SU-DHL-6 (cell line): ENCODE measurements at regions not wholly inside any gene's neighbourhood (a gene's known extent, or its start where the extent isn't known, plus 50 kb on each side); places are given as distances from the start of the nearest gene placed in this dataset.

ENCODE experiments used
- H2AFZ ChIP-seq: fragments of 200-600 bp; sonication (generic); 2 replicates; pipeline ENCODE4 v1.6.1; 2014; ENCODE audit warnings: low read depth, mild to moderate bottlenecking, moderate library complexity, mixed read lengths, antibody characterized with exemption, low read length; ENCODE audit not compliant: severe bottlenecking
- H3F3A ChIP-seq: fragments of 200-600 bp; shearing (Covaris generic); 2 replicates; pipeline ENCODE4 v1.6.0; 2016; ENCODE audit warnings: antibody characterized with exemption, mild to moderate bottlenecking; ENCODE audit not compliant: insufficient read depth
- H3K27ac ChIP-seq: fragments of 200-600 bp; sonication (generic); 2 replicates; pipeline ENCODE4 v1.5.1; 2016; ENCODE audit warnings: low read depth, mild to moderate bottlenecking, low read length, moderate library complexity, mixed read lengths
- H3K27me3 ChIP-seq: fragments of 200-600 bp; sonication (generic), shearing (Covaris generic); 2 replicates; pipeline ENCODE4 v1.6.0; 2014; ENCODE audit warnings: mild to moderate bottlenecking, low read length
- H3K36me3 ChIP-seq: fragments of 200-600 bp; sonication (generic); 2 replicates; pipeline ENCODE4 v1.6.1; 2014; ENCODE audit warnings: mild to moderate bottlenecking, low read length, mixed read lengths
- H3K4me2 ChIP-seq: fragments of 300-600, 200-600 bp; shearing (Covaris generic), sonication (generic); 2 replicates; pipeline ENCODE4 v1.6.0; 2014; ENCODE audit warnings: low read length, low read depth, mild to moderate bottlenecking; ENCODE audit not compliant: poor library complexity, severe bottlenecking
- H3K4me3 ChIP-seq: fragments of 200-600 bp; sonication (generic); 2 replicates; pipeline ENCODE4 v1.5.1; 2014; ENCODE audit warnings: antibody characterized with exemption, low read length, mild to moderate bottlenecking, mixed read lengths; ENCODE audit not compliant: insufficient read depth, poor library complexity, severe bottlenecking
- H3K79me2 ChIP-seq: fragments of 200-600 bp; sonication (generic); 2 replicates; pipeline ENCODE4 v1.6.1; 2014; ENCODE audit warnings: mild to moderate bottlenecking, low read length, moderate library complexity; ENCODE audit not compliant: insufficient read depth
- H3K9ac ChIP-seq: fragments of 200-600 bp; sonication (generic); 2 replicates; pipeline ENCODE4 v1.7.0; 2014; ENCODE audit warnings: mild to moderate bottlenecking, low read length
- H3K9me2 ChIP-seq: fragments of 200-600 bp; sonication (generic); replicated peaks from 2 replicates; pipeline ENCODE4 v1.6.1; 2014; ENCODE audit warnings: low read length; ENCODE audit not compliant: insufficient read depth
- H3K9me3 ChIP-seq: fragments of 200-600 bp; sonication (generic); 2 replicates; pipeline ENCODE4 v1.6.1; 2014; ENCODE audit warnings: low read length, mixed read lengths; ENCODE audit not compliant: insufficient read depth
- H4K20me1 ChIP-seq: fragments of 200-600 bp; sonication (generic); 2 replicates; pipeline ENCODE4 v1.6.1; 2014; ENCODE audit warnings: low read depth, mild to moderate bottlenecking, antibody characterized with exemption, low read length, moderate library complexity, mixed read lengths
- EZH2phosphoT487 ChIP-seq: fragments of 200-600 bp; sonication (generic), shearing (Covaris generic); conservative IDR thresholded peaks from 2 replicates; pipeline ENCODE4 v1.6.1; 2018; ENCODE audit warnings: mild to moderate bottlenecking, antibody characterized with exemption, low read length, moderate library complexity, mixed read lengths
- TF ChIP-seq, protein P1 (sequence below): fragments of 200-600 bp; sonication (generic); IDR thresholded peaks from one replicate; pipeline ENCODE4 v1.5.1; 2017; ENCODE audit warnings: antibody characterized with exemption, mild to moderate bottlenecking, low read length, moderate library complexity; ENCODE audit not compliant: insufficient read depth, poor library complexity, severe bottlenecking

DNA sequence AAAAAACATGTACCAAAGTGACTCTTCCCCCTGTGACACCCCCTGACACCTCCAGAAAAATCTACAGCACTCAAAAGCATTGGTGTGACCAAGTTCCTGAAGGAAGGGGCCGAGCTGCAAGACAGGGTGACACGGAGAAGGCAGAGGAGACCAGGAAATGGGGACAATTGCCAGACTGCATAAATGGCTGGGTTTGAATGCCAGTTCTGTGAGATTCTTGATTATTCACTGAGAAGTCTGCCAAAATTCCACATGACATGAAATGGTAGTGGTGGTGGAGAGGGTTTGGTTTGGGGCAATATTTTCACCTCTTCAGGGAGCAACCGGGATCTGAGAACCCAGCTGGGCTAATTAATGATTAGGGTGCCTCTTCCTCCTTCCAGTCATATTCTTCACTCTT is 178.5 kb downstream of the ARL4C start:
- no peaks in the 10 kb centered on the region for H3F3A ChIP-seq
- H3K4me2 ChIP-seq, result no peak overlapping the region
- no peak overlapping the region for H3K27ac ChIP-seq
- no peaks in the 10 kb centered on the region for H4K20me1 ChIP-seq
- TF ChIP-seq, protein P1, sequence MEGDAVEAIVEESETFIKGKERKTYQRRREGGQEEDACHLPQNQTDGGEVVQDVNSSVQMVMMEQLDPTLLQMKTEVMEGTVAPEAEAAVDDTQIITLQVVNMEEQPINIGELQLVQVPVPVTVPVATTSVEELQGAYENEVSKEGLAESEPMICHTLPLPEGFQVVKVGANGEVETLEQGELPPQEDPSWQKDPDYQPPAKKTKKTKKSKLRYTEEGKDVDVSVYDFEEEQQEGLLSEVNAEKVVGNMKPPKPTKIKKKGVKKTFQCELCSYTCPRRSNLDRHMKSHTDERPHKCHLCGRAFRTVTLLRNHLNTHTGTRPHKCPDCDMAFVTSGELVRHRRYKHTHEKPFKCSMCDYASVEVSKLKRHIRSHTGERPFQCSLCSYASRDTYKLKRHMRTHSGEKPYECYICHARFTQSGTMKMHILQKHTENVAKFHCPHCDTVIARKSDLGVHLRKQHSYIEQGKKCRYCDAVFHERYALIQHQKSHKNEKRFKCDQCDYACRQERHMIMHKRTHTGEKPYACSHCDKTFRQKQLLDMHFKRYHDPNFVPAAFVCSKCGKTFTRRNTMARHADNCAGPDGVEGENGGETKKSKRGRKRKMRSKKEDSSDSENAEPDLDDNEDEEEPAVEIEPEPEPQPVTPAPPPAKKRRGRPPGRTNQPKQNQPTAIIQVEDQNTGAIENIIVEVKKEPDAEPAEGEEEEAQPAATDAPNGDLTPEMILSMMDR, result no peak
- TF ChIP-seq EZH2phosphoT487, result no peak
- no peaks in the 10 kb centered on the region for H3K9me3 ChIP-seq
- no peak overlapping the region for H3K4me3 ChIP-seq
- no peaks in the 10 kb centered on the region; the same call in 1 of the 2 replicates for H3K27me3 ChIP-seq
- H3K9me2 ChIP-seq, result no peaks in the 10 kb centered on the region
- H2AFZ ChIP-seq, result no peak overlapping the region
- no peaks in the 10 kb centered on the region for H3K36me3 ChIP-seq
- no peak overlapping the region for H3K9ac ChIP-seq
- H3K79me2 ChIP-seq, result no peaks in the 10 kb centered on the region

DNA sequence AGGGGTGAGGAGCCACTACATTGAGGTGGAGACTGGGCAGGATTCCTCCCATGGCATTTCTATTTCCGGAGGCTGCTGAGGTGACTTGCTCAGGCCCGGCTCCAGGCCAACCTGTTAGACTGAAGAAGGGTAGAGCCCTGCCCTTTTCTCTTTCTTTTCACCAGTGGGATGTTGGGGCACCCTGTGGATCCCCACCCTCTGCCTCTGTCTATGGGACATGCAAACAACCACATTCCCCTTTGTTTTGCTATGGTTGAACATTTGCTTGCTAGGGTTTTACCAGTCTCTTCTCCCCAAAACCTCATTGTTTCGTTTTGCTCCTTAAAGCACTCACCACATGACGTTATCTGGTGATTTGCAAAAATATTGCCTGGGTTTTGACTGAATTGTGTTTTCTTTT is 183.3 kb downstream of the ARL4C start:
- no peaks in the 10 kb centered on the region for H3K9me2 ChIP-seq
- H3K4me3 ChIP-seq, result no peak overlapping the region
- no peaks in the 10 kb centered on the region for H3F3A ChIP-seq
- no peak overlapping the region for H3K27ac ChIP-seq
- TF ChIP-seq EZH2phosphoT487, result no peak
- TF ChIP-seq, protein P1, result no peak
- no peaks in the 10 kb centered on the region for H3K27me3 ChIP-seq
- no peaks in the 10 kb centered on the region for H3K79me2 ChIP-seq
- no peak overlapping the region for H3K4me2 ChIP-seq
- H2AFZ ChIP-seq, result no peak overlapping the region
- no peaks in the 10 kb centered on the region for H3K36me3 ChIP-seq
- no peak overlapping the region for H3K9ac ChIP-seq
- no peaks in the 10 kb centered on the region for H4K20me1 ChIP-seq
- no peaks in the 10 kb centered on the region for H3K9me3 ChIP-seq

DNA sequence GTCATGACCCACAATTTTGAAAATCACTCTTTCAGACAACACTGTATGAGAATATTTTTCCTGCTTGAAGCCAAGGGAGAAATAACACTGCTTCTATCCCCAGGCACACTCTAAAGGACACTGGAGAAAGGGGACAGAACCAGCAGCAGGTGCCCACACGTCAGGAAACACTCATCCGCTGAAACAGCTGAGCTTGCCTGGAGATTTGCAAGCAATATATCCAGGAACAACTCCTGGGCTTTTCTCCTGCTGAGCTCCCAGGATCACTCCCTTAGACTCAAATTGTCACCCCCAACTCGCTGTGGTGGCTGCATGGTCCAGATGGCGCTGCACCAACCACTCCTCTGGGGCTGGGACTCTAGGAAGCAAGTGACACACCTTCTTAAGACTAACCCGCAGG is 186.7 kb downstream of the ARL4C start:
- Histone ChIP-seq H3K4me3 (no peak overlapping the region), H3K27me3 (no peaks in the 10 kb centered on the region), H3K9me2 (no peaks in the 10 kb centered on the region), H3K79me2 (no peaks in the 10 kb centered on the region), H3K9ac (no peak overlapping the region), H2AFZ (no peak overlapping the region), H3K27ac (no peak overlapping the region), H4K20me1 (no peaks in the 10 kb centered on the region), H3F3A (no peaks in the 10 kb centered on the region), H3K9me3 (no peaks in the 10 kb centered on the region), H3K4me2 (no peak overlapping the region), H3K36me3 (no peaks in the 10 kb centered on the region)
- TF ChIP-seq EZH2phosphoT487, result no peak
- TF ChIP-seq, protein P1, result no peak

DNA sequence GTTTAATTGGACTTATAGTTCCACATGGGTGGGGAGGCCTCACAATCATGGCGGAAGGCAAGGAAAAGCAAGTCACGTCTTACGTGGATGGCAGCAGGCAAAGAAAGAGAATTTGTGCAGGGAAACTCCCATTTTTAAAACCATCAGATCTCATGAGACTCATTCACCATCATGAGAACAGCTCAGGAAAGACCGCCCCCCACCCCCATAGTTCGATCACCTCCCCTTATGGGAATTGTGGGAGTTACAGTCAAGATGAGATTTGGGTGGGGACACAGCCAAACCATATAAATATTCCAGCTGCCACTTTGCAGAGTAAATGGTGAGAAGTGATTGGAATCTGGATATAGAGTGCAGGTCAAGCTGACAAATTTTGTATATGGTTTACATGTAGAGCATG is 187.4 kb downstream of the ARL4C start:
- no peak for TF ChIP-seq EZH2phosphoT487
- TF ChIP-seq, protein P1, result no peak
- H3K9ac ChIP-seq, result no peak overlapping the region
- no peaks in the 10 kb centered on the region for H3K79me2 ChIP-seq
- no peaks in the 10 kb centered on the region for H3F3A ChIP-seq
- H3K36me3 ChIP-seq, result no peaks in the 10 kb centered on the region
- no peaks in the 10 kb centered on the region for H3K9me3 ChIP-seq
- no peaks in the 10 kb centered on the region for H3K27me3 ChIP-seq
- no peaks in the 10 kb centered on the region for H4K20me1 ChIP-seq
- no peak overlapping the region for H3K4me3 ChIP-seq
- no peaks in the 10 kb centered on the region for H3K9me2 ChIP-seq
- H3K4me2 ChIP-seq, result no peak overlapping the region
- no peak overlapping the region for H2AFZ ChIP-seq
- no peak overlapping the region for H3K27ac ChIP-seq
